GM19455 (cell line): ENCODE measurements at regions not wholly inside any gene's neighbourhood (a gene's known extent, or its start where the extent isn't known, plus 50 kb on each side); places are given as distances from the start of the nearest gene placed in this dataset.

Experiments used
- ATAC-seq: cut with Tn5 transposase; IDR thresholded peaks from one replicate; pipeline ENCODE4 v1.9.1; 2021; ENCODE audit not compliant: unreplicated experiment

- peak; percentile 77 for ATAC-seq
Observed at GRCh38 chr6:127641905-127642304, 64.9 kb downstream of the C6orf58 start.
